DMS153 treated with DMSO at 0.1 percent for 48 hours (cell line): ENCODE measurements at regions not wholly inside any gene's neighbourhood (a gene's known extent, or its start where the extent isn't known, plus 50 kb on each side); places are given as distances from the start of the nearest gene placed in this dataset.
"Not testable (repeated sequence)": the region's sequence is repeated elsewhere in the genome, so short reads cannot be mapped to it uniquely, and the experiment has no call there.

Source experiments
- DNase-seq: peaks from one replicate; lab custom pipeline; 2025; ENCODE audit not compliant: unreplicated experiment; lab: John Stamatoyannopoulos, UW

DNA sequence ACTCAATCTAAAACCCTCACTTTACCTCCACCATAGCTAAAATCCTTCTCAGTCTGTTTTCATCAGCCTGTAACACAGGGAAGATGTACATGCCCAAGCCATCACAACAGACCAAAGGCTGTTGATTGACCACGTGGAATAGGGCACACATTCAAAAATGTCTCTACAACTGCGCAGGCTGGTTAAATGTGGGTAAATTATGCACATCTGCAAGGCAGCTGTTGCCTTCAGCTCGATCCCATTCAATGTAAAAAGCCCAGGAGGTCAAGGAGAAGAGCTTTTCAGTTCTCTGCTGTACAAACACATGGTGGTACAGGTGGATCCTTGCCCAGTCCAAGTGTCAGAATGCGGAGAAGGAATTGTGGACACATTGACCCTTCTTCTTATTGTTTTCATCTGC is 354.0 kb downstream of the FLRT2 start:
- no peak for DNase-seq

- no peak for DNase-seq
These were observed 353.2 kb downstream of the FLRT2 start for GRCh38 chr14:85883101-85883500.

DNA sequence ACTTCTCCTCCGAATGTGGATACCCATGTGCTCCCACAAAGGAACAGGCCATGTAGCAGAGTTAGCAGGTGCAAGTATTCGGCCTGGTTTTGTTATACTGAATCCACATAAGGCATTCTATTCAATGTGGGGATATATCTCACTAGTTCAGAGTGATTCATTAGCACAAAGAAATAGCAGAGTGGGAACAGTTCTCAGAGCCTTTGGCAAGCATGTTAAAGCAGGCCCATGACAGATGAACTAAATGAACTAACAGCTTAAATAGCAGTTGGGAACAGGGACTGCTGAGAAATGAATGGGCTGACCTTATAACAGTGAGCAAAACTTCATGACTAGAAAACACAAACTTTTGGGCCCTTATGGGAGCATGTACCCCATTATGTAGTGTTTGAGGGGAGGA is 352.0 kb downstream of the FLRT2 start:
- DNase-seq = no peak

- no peak for DNase-seq
These were observed 348.9 kb downstream of the FLRT2 start for GRCh38 chr14:85878874-85879273.

DNA sequence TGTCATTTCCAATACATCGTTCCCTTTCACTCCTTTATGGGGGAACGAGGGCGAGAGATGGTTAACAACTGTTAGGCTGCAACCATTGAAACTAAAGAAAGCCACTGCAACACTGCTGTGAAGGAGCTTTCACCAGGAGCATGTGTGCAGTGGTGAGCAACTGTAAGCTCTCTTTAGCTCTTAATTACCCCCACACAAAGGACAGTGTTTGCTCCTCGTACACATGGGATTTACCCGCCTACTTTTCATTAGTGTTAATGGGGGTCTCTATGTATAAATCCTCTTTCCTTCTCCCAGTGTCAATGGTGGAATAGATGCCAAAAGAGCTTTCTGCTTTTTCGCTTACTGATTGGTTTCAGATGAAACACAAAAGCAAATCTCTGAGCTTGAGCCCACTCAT is 343.1 kb downstream of the FLRT2 start:
- peak; percentile 72 for DNase-seq

DNA sequence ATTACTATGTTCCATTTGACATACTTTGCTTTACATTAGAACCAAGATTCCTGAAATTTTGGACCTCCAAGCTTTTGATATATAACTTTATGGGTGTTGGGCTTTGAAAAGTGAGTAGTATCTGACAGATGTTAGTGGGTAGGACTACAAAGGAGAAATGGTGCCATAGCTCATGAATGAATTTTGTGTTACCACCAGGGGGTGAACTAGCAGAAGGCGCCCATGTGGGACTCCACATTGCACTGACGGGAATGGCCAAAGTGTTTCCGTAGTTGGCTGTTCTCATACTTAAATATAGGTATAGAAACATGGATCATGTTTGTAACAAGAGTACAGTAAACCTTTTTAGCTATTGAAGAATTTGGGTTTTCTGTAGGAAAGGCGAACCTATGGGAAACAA is 337.5 kb downstream of the FLRT2 start:
- no peak for DNase-seq

GRCh38 chr14:85865701-85866100 is 335.8 kb downstream of the FLRT2 start:
- no peak for DNase-seq

DNA sequence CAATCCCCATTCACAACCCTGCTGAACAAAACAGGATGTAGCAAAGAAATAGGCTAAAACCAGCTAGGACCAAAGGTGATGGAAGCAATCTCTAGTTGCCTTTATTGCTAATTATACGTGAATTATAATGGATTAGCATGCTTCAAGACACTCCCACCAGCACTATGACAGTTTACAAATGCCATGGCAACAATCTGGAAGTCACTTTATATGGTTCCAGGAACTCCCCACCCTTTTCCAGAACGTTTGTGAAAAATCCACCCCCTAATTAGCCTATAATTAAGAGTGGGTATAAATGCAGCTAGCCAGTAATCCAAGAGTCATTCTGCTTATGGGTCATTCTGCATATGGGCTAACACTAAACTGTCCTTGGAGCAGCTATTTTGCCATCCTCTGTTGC is 328.7 kb downstream of the FLRT2 start:
- no peak for DNase-seq

GRCh38 chr14:85856430-85856829 is 326.5 kb downstream of the FLRT2 start:
- DNase-seq = no peak

- no peak for DNase-seq
These were observed 324.1 kb downstream of the FLRT2 start for GRCh38 chr14:85853996-85854526.

DNA sequence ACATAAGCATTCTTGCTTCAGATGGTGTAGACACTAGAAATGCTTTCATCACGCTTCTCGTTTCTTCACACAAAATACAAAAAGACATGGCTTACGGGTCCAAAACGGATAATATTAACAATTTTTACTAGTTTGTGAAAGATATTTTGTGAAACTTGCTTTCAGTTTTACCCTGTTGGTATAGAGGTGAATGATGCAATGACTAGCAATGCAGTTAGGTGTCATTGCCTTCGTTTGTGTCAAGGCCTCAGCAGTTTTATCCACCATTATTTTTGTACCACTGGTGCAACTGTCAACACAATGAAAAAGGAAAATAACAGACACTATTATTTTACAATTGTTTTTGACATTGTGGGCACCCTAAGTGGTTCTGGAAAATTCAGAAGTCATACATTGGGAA is 323.0 kb downstream of the FLRT2 start:
- DNase-seq = no peak

DNA sequence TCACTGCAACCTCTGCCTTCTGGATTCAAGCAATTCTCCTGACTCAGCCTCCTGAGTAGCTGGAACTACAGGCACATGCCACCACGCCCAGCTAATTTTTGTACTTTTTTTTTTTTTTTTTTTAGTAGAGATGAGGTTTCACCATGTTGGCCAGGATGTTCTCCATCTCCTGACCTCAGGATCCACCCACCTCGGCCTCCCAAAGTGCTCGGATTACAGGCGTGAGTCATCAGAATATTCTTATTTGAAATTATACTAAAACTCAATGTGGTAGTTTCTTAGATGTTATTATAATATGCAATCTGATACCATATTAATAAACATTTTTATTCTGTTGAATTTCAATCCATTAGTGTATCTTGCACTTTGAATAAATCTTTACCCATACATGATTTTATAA is 322.2 kb downstream of the FLRT2 start:
- DNase-seq = not testable (repeated sequence)

GRCh38 chr14:85830549-85830948 is 300.6 kb downstream of the FLRT2 start:
- not testable (repeated sequence) for DNase-seq

GRCh38 chr14:85829601-85830000 is 299.7 kb downstream of the FLRT2 start:
- DNase-seq = not testable (repeated sequence)

DNA sequence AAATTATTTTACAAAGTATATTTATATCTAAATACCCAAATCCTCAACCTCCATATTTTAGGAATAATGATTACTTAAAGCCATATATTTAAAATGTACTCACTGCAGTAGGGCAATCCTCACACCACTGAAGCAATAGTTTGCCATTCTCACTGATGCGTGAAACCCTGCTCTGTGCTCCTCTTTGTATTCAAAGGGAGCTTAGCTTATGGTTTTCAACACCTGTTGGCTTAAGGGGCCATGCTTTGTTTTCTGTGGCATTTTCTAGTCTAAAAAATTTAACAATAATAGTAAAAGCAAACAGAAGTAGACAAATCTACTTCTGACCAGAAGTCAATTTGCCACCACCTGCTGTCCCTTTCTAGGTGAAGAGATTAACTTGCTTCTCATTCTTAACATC is 294.6 kb downstream of the FLRT2 start:
- DNase-seq = peak; percentile 18

DNA sequence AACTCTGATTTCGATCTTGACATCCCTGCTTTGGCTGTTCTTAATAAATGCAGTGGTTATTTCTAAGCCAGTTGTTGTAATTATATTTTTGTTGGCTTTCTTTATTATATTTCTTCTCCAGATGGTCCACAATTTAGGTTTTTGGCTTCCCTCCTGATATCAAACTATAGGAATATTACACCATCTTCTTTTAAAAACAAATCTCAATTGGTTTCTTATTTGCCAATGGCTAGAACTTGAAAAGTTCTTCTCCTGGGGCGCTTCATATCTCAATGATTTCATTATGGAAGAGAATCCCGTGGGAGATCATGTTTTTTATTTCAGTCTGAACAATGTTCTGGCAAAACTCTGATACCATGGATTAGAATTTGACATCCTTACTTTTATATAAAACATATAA is 292.3 kb downstream of the FLRT2 start:
- DNase-seq = no peak

DNA sequence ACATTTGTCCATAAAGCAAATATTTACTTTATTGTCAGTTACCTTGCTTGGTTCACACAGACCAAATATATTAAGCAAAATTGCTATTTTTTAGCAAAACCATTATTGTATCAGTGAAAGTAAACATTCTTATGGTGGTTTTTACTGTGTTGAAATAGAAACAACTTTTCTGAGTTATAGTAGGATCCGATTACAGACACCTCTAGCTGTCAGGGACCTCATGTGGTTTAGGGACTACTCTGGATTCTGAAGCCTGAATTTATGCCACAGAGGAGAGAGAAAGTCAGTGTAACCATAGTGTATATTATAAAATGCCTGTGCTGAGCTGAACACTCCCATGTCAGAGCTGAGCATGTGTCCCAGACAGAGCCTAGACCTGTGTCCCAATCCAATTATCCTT is 287.5 kb downstream of the FLRT2 start:
- DNase-seq = no peak

DNA sequence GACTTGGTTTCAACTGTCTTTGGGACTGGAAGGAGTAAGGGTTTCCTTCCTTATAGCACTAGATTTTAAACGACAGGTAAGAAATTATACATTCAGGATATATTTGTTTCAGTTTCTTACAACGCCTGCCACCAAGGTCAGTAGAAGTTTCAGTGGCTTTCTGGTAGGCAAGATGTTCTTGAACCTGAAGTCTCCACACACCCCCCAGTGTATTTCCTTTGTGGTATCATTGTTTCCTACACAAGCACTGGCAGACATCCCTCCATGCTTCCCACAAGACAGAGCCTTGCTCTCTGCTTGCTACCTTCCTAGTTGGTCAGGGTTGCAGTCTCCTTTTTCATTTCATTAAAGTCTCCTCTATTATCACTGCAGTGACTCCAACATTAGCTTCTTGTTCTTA is 283.1 kb downstream of the FLRT2 start:
- DNase-seq = no peak

DNA sequence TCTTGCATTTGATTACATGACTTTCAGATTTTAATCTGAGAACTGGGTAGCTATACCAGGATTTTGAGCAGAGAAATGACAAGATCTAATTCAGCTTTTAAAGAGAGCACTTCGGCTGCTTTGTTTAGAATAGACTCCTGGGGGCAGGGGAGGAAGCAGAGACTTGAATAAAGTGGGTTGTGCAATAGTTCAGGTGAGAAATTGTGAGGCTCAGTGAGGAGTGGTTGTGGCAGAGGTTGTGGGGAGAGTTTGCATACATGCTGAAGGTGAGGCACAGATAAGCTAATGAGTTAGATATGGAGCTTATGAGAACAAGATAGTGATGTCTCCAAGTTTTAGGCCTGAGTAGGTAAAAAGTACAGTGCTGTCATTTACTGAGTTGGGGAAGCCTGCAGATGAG is 281.4 kb downstream of the FLRT2 start:
- DNase-seq = no peak

GRCh38 chr14:85799668-85800067 is 269.7 kb downstream of the FLRT2 start:
- no peak for DNase-seq

DNA sequence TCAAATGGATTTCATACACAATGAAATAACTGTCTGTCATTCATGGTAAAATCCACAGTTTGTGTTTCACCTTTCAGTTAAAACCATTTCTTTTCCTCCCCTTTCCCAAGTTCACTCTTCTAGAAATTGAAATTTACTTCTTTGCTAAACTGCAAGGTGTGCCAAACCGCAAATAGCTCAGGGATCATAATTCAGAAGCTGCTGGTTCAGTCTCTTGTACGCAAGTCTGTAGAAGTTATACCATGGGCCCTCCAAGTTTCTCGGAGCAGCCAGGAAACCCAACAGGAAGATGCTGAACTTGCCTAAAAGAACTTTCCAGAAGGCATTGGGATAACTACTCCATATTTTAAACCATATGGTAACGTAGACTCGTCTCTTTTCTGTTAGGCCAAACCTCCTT is 268.9 kb downstream of the FLRT2 start:
- no peak for DNase-seq

DNA sequence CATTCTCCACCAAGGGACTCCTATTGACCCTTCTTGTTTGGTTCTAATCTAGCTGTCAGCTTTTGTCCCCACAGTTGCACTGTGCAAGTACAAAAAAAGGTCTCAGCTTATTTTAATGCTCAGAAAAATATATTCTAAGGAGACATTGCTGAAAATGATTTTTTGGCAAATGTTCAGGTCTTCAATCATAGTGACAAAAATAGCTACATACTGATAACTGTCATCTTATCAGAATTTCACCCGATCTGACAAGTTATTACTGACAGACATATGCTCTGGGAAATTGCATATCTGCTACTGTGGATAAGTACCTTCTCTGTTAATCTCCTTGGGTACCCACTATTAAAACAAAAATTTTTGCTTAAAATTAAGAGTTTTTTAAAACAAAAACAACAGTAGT is 263.6 kb downstream of the FLRT2 start:
- no peak for DNase-seq

DNA sequence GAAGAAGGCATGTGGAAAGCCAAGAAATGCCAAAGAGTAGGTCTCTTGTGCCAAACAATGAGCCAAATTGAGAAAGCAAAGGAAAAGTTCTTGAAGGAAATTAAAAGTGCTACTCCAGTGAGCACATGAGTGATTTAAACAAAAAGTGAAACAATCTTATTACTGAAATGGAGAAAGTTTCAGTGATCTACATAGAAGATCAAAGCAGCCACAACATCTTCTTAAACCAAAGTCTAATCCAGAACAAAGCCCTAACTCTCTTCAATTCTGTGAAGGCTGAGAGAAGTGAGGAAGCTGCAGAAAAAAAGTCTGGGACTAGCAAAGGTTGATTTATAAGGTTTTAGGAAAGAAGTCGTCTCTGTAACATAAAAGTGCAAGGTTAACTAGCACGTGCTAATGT is 259.6 kb downstream of the FLRT2 start:
- DNase-seq = no peak
